HG03457 (cell line): ENCODE measurements at regions not wholly inside any gene's neighbourhood (a gene's known extent, or its start where the extent isn't known, plus 50 kb on each side); places are given as distances from the start of the nearest gene placed in this dataset.
"Not testable (repeated sequence)": the region's sequence is repeated elsewhere in the genome, so short reads cannot be mapped to it uniquely, and the experiment has no call there.

Source experiments
- ATAC-seq: cut with Tn5 transposase; IDR thresholded peaks from one replicate; pipeline ENCODE4 v1.9.1; 2021; ENCODE audit warnings: moderate number of reproducible peaks; ENCODE audit not compliant: unreplicated experiment

DNA sequence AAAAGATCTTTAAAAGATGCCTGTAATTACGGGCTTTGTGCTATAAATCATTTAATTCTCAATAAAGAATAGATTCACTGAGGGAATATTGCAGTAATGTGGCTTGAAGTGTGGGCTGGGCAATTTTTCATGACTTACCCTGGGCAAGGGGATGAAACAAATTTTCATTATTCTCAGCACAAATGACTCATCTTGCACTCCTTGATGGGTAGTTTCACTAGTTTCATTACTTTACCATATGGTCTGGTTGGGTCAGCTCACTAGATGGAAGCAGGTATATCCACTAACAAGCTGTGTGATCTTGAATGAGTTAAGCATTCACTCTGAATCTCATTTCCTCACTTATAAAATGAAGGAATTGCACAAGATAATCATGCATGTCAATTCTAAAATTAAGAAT is 234.3 kb downstream of the ABCC12 start:
- no peak for ATAC-seq

- ATAC-seq: no peak
Measured at GRCh38 chr16:47920709-47921108, 235.1 kb downstream of the ABCC12 start.

DNA sequence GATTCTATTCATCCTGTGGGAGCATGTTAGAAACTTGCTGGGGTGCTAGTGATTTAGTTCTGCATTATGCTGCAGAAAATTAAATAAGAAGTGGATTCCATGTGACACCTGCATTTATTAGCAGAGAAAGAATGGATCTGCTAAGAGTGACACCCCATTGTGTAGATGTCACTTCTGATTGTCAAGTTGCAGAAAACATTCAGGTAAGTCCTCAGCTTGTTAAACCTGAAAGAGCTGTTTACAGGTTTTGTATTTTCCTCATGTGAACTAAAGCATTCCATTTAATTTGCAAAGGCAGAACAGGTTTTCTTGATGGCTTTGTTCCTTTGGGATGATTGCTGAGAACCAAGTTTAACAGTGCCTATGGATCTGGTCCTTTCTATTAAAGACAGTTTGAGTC is 238.7 kb downstream of the ABCC12 start:
- ATAC-seq: no peak

DNA sequence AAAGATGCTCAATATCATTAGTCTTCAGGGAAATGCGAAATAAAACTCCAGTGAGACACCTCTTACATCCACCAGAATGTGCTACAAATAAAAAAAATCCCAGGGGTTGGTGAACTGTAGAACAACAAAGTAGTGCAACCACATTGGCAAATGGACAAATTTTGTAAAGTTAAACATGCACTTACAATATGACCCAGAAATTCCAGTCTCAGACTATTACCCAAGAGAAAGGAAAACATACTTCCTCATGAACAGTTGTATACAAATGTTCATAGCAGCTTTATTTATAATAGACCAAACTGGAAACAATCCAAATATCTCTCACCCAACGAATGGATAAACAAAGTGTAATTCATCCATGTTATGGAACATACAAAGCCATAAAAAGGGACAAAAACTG is 239.5 kb downstream of the ABCC12 start:
- no peak for ATAC-seq

DNA sequence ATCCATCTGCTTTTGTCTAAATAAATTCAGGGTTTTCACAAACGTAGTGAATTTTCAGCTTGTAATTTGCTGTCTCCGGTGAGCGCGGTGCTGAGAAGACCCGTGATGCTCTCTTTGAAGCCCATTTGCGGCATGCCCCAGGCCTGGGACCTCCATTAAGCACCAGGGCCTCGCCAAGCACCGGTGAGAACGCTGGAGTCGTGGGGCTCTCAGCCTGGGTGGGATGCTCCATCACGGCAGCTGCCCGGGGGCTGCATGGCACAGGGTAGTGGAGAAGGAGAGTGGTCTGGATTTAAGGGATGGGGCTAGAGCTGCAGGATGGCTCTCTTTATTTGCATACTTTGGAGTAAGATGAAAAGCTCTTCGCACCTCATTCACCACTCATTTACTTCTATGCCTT is 248.7 kb downstream of the ABCC12 start:
- no peak for ATAC-seq

DNA sequence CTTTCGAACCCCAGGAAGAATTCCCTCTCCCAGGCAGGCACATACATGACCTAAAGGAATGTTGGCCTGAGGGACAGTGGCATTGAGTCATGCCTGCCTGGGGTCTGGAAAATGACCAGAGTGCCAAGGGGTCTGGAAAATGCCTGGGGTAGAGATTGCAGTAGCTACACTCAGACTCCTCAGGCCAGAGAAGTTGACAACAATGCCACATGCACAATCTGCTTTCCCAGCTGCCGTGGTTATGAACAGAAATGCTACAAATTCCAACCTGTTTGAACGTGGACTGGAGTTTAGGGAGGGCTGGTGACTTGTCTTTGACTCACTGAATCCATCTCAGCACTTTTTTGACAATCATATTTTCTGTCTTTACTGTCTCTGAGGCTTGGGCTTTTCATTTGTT is 250.0 kb downstream of the ABCC12 start:
- no peak for ATAC-seq

GRCh38 chr16:47904691-47905090 is 251.1 kb downstream of the ABCC12 start:
- ATAC-seq: no peak

DNA sequence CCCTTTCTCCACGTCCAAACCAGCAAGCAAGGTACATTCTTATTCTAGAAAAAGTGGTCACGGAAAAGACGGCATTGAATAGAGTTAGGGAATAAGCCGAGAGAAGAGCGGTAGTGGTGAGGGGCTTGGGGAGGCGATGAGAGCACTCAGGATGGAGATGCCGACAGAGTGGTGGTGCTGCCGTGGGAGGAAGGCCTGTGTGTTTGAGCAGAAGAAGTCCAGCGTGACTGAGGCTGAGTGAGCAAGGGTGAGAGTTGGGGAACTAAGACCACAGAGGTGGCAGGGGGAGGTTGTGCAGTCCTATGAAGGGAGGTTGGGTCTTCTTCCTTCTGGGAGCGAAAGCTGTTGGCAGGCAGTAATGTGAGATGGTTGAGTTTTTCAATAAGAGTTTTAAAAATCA is 252.3 kb downstream of the ABCC12 start:
- ATAC-seq: no peak

DNA sequence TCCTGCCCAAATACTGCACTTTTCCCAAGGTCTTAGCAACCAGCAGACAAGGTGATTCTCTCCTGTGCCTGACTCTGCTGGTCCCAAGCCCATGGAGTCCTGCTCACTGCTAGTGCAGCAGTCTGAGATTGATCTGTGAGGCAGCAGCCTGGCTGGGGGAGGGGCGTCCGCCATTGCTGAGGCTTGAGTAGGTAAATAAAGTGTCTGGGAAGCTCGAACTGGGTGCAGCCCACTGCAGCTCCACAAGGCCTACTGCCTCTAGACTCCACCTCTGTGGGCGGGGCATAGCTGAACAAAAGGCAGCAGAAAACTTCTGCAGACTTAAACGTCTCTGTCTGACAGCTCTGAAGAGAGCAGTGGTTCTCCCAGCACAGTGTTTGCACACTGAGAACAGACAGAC is 258.7 kb downstream of the ABCC12 start:
- not testable (repeated sequence) for ATAC-seq

GRCh38 chr16:47895146-47895545 is 260.6 kb downstream of the ABCC12 start:
- ATAC-seq: no peak

DNA sequence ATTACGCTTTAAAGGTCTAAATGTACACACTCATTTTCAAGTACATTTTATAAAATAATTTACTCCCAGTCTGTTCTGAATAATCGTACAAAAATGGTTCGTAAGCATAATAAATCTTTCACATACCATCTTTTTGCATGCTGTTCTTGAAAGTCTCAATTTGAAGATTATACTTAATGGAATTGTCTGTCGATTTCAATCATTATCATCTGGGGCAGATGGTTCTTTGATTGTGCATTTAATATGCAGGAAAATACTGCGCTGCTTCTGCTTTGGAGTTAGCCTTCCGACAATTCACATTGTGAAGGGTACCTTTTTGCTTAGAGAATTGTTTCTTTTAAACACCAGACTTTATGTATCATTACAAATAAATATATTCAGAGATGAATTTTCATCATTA is 262.8 kb downstream of the ABCC12 start:
- ATAC-seq: no peak

- no peak for ATAC-seq
Measured at GRCh38 chr16:47888734-47889133, 267.1 kb downstream of the ABCC12 start.

DNA sequence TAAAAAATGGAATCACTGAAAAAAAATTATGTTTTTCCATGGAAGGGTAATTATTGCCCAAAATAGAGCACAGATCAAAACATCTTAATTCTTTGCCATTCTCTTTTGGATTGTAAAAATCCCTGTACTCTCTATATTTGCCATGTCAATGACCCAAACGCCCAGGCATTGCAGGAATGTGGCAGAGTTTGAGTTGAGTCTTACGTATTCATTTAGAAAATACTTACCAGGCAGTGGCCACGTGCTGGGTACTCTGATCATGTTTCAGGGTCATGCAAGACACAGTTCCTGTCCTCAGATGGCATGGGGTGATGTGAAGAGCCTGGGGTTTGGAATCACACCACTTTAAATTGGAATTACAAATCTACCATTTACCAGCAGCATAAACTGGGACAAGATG is 267.7 kb downstream of the ABCC12 start:
- ATAC-seq: no peak

DNA sequence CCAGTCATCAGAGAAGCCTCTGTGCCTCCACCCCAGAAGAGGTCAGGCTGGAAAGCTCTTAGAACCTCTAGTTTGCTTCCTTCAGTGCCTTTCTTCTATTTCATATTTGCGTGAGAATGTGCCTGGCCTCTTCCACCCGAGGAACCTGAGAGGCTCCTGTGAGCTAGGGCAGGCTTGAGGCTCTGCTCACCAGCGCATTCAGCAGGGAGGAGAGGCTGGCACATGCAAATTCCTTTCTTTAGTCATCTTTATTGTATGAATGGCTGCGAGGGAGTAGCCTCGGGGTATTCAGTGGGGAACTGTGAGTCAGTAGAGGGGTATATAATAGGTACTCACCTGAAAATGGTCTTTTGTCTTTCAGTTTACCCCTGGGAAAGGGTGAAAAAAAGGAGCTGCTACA is 268.3 kb downstream of the ABCC12 start:
- ATAC-seq: no peak

DNA sequence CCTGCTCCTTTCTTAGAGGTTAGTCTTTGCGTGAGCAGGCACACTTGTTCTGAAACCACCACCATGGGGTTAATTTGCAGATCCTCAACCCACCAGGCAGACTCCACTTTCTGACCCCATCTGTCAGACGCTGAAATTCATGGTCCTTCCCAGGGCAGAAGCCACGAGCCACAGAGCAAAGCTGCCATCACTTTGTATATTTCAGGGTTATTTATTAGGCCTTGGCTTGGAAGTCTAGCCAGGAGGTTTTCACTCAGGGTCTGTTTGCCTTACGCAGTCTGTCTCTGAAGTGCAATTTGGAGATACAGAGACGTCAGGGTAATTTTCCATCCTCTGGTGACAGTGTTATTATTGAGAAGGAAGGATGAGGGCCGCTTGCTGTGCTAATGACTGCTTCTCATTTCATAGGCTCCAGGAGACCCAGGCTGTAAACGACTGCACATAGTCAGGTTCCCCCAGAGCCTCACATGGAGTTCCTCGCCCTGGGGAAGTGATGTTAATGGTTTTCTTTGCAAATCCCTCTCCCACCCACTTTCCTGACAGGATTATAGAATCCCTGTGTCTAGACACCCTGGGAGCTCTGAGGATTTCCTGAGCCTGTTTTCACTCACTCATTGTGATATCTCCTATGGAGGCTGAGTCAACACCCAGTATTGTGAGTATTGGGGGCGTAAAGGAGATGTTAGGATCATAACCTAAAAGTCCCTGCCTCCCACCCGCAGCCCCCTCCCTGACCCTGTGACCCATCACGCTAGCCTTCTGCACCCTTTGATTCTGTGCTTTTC is 269.0 kb downstream of the ABCC12 start:
- ATAC-seq: no peak

DNA sequence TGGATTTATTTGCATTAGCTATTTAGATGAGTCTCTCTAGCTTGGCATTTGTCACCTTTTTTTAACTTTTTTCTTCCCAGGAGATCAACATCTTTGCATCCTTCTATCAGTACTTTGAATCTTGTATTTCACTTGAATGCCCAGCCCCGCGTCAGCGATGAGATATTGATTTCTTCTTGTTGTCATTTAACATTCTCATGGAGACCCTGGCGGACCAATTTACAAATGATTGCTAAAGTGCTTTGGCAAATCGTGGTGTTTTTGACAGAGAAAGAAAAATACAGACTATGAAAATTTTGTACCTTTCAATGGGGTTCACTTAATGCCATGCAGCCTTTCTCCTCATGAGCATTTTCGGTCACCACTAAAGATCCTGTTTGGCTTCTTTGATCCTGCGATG is 269.7 kb downstream of the ABCC12 start:
- no peak for ATAC-seq

GRCh38 chr16:47885489-47885888 is 270.3 kb downstream of the ABCC12 start:
- no peak for ATAC-seq

GRCh38 chr16:47884116-47884725 is 271.6 kb downstream of the ABCC12 start:
- ATAC-seq: no peak

DNA sequence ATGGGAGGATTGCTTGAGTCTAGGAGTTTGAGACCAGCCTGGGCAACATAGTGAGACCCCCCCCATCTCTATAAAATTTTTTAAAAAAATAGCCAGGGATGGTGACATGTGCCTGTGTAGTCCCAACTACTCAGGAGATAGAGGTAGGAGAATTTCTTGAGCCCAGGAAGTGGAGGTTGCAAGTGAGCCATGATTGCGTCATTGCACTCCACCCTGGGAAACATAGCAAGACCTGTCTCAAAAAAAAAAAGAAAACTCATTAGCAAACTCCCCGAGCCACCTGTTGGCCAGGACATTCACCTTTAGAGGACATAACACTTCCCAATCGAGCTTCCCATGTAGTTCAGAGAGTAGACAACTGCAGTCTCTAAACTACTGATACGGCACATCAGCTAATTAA is 274.2 kb downstream of the ABCC12 start:
- no peak for ATAC-seq

- ATAC-seq: no peak
Measured at GRCh38 chr16:47880653-47881052, 275.1 kb downstream of the ABCC12 start.

- ATAC-seq: no peak
Measured at GRCh38 chr16:47877166-47877565, 278.6 kb downstream of the ABCC12 start.

DNA sequence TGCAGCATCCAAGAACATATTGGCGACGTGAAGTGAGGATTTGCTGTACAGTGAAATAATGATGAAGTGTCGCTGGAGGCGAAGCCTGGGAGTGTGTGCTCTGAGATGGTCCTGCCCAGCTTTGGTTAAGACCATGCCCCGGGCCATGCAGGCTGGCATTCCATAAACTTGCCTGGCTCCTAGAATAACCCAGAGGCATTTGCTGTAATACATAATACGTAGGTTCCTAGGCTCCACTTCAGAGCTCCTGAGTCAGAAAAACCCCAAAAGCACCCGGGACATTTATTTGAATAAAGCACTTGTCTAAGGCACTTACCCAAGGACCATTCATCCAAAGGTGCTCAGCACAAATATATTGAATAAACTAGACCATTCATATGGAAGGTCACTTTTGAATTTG is 279.3 kb downstream of the ABCC12 start:
- ATAC-seq: no peak

GRCh38 chr16:47873434-47873833 is 282.4 kb downstream of the ABCC12 start:
- no peak for ATAC-seq
